KOPT-K1 (cell line): ENCODE measurements at regions not wholly inside any gene's neighbourhood (a gene's known extent, or its start where the extent isn't known, plus 50 kb on each side); places are given as distances from the start of the nearest gene placed in this dataset.
"Not testable (repeated sequence)": the region's sequence is repeated elsewhere in the genome, so short reads cannot be mapped to it uniquely, and the experiment has no call there.

Experiments
- H3K27ac ChIP-seq: fragments of 200-600 bp; sonication (generic); 2 replicates; pipeline ENCODE4 v1.5.1; 2016; ENCODE audit warnings: antibody characterized with exemption, mild to moderate bottlenecking, low read depth, low read length; ENCODE audit not compliant: poor library complexity, severe bottlenecking
- H3K36me3 ChIP-seq: fragments of 200-600 bp; sonication (generic); 2 replicates; pipeline ENCODE4 v1.5.1; 2017; ENCODE audit warnings: antibody characterized with exemption, mild to moderate bottlenecking, low read length, moderate library complexity; ENCODE audit not compliant: insufficient read depth
- H3K9me3 ChIP-seq: fragments of 200-600 bp; sonication (generic); 2 replicates; pipeline ENCODE4 v1.5.1; 2017; ENCODE audit warnings: antibody characterized with exemption, low read length, mild to moderate bottlenecking; ENCODE audit not compliant: insufficient read depth, poor library complexity, severe bottlenecking

- H3K36me3 ChIP-seq: no peaks in the 10 kb centered on the region
- H3K27ac ChIP-seq: no peak overlapping the region
- no peaks in the 10 kb centered on the region for H3K9me3 ChIP-seq
Observed at GRCh38 chr5:100641833-100642232, 106.7 kb downstream of the FAM174A start.

- H3K9me3 ChIP-seq: no peaks in the 10 kb centered on the region
- no peaks in the 10 kb centered on the region for H3K36me3 ChIP-seq
- no peak overlapping the region for H3K27ac ChIP-seq
Observed at GRCh38 chr5:100643473-100643872, 108.3 kb downstream of the FAM174A start.

GRCh38 chr5:100644185-100644584 is 109.0 kb downstream of the FAM174A start:
- no peak overlapping the region for H3K27ac ChIP-seq
- no peaks in the 10 kb centered on the region for H3K36me3 ChIP-seq
- H3K9me3 ChIP-seq: no peaks in the 10 kb centered on the region

- Histone ChIP-seq H3K27ac (no peak overlapping the region), H3K36me3 (no peaks in the 10 kb centered on the region), H3K9me3 (no peaks in the 10 kb centered on the region)
Observed at GRCh38 chr5:100644776-100645175, 109.6 kb downstream of the FAM174A start.

GRCh38 chr5:100646011-100646410 is 110.8 kb downstream of the FAM174A start:
- no peak overlapping the region for H3K27ac ChIP-seq
- H3K36me3 ChIP-seq: no peaks in the 10 kb centered on the region

GRCh38 chr5:100646691-100647090 is 111.5 kb downstream of the FAM174A start:
- H3K9me3 ChIP-seq: no peaks in the 10 kb centered on the region
- no peak overlapping the region for H3K27ac ChIP-seq
- H3K36me3 ChIP-seq: no peaks in the 10 kb centered on the region

More at GRCh38 chr5:100646011-100646410, 110.8 kb downstream of the FAM174A start:
- no peaks in the 10 kb centered on the region for H3K9me3 ChIP-seq

GRCh38 chr5:100647461-100648230 is 112.5 kb downstream of the FAM174A start:
- Histone ChIP-seq H3K36me3 (no peaks in the 10 kb centered on the region), H3K27ac (no peak overlapping the region), H3K9me3 (no peaks in the 10 kb centered on the region)

- Histone ChIP-seq H3K36me3 (no peaks in the 10 kb centered on the region), H3K27ac (no peak overlapping the region), H3K9me3 (no peaks in the 10 kb centered on the region)
Observed at GRCh38 chr5:100654895-100655294, 119.7 kb downstream of the FAM174A start.

GRCh38 chr5:100656771-100657170 is 121.6 kb downstream of the FAM174A start:
- not testable (repeated sequence) for H3K27ac ChIP-seq, H3K9me3 ChIP-seq, H3K36me3 ChIP-seq

- H3K27ac ChIP-seq: no peak overlapping the region
- H3K9me3 ChIP-seq: no peaks in the 10 kb centered on the region
- no peaks in the 10 kb centered on the region for H3K36me3 ChIP-seq
Observed at GRCh38 chr5:100659080-100659795, 124.1 kb downstream of the FAM174A start.

- no peak overlapping the region for H3K27ac ChIP-seq
- H3K9me3 ChIP-seq: no peaks in the 10 kb centered on the region
- H3K36me3 ChIP-seq: no peaks in the 10 kb centered on the region
Observed at GRCh38 chr5:100664140-100664539, 129.0 kb downstream of the FAM174A start.

GRCh38 chr5:100667161-100667630 is 132.0 kb downstream of the FAM174A start:
- H3K9me3 ChIP-seq: no peaks in the 10 kb centered on the region
- H3K36me3 ChIP-seq: no peaks in the 10 kb centered on the region
- H3K27ac ChIP-seq: no peak overlapping the region

- H3K27ac ChIP-seq: no peak overlapping the region
- H3K9me3 ChIP-seq: no peaks in the 10 kb centered on the region
- H3K36me3 ChIP-seq: no peaks in the 10 kb centered on the region
Observed at GRCh38 chr5:100668511-100668910, 133.3 kb downstream of the FAM174A start.

GRCh38 chr5:100676817-100677631 is 141.8 kb downstream of the FAM174A start:
- H3K27ac ChIP-seq: no peak overlapping the region
- no peaks in the 10 kb centered on the region for H3K36me3 ChIP-seq
- H3K9me3 ChIP-seq: peaks cover 1% of the 10 kb centered on the region

GRCh38 chr5:100682625-100683024 is 147.5 kb downstream of the FAM174A start:
- Histone ChIP-seq H3K36me3 (no peaks in the 10 kb centered on the region), H3K27ac (no peak overlapping the region), H3K9me3 (peaks cover 24% of the 10 kb centered on the region)
